OCI-LY1 (cell line): ENCODE measurements at regions not wholly inside any gene's neighbourhood (a gene's known extent, or its start where the extent isn't known, plus 50 kb on each side); places are given as distances from the start of the nearest gene placed in this dataset.

Experiments used
- H2AFZ ChIP-seq: fragments of 200-600 bp; sonication (generic), shearing (Covaris generic); 2 replicates; pipeline ENCODE4 v1.6.0; 2014; ENCODE audit warnings: antibody characterized with exemption, mild to moderate bottlenecking, low read length
- H3F3A ChIP-seq: fragments of 200-600 bp; sonication (generic), shearing (Covaris generic); 2 replicates; pipeline ENCODE4 v1.6.0; 2014; ENCODE audit warnings: mild to moderate bottlenecking, antibody characterized with exemption, low read length, moderate library complexity; ENCODE audit not compliant: insufficient read depth
- H3K27ac ChIP-seq: fragments of 200-600 bp; sonication (generic); 2 replicates; pipeline ENCODE4 v1.5.1; 2014; ENCODE audit warnings: low read length, mixed run types, mild to moderate bottlenecking, low read depth; ENCODE audit not compliant: poor library complexity, severe bottlenecking
- H3K27me3 ChIP-seq: fragments of 200-600 bp; sonication (generic); 2 replicates; pipeline ENCODE4 v1.6.0; 2014; ENCODE audit warnings: antibody characterized with exemption, mild to moderate bottlenecking, low read length, moderate library complexity; ENCODE audit not compliant: insufficient read depth
- H3K36me3 ChIP-seq: fragments of 200-600 bp; sonication (generic); 2 replicates; pipeline ENCODE4 v1.6.1; 2014; ENCODE audit warnings: mild to moderate bottlenecking, antibody characterized with exemption, low read length, moderate library complexity, mixed read lengths; ENCODE audit not compliant: insufficient read depth
- H3K4me1 ChIP-seq: fragments of 200-600 bp; sonication (generic); 2 replicates; pipeline ENCODE4 v1.5.1; 2014; ENCODE audit warnings: mild to moderate bottlenecking, low read length, moderate library complexity; ENCODE audit not compliant: insufficient read depth, severe bottlenecking
- H3K4me2 ChIP-seq: fragments of 200-600 bp; sonication (generic), shearing (Covaris generic); 2 replicates; pipeline ENCODE4 v1.6.1; 2014; ENCODE audit warnings: low read length
- H3K4me3 ChIP-seq: fragments of 200-600 bp; sonication (generic); 2 replicates; pipeline ENCODE4 v1.5.1; 2014; ENCODE audit warnings: low read length, low read depth, mild to moderate bottlenecking, mixed read lengths; ENCODE audit not compliant: poor library complexity, severe bottlenecking
- H3K79me2 ChIP-seq: fragments of 200-600 bp; shearing (Covaris generic); 2 replicates; pipeline ENCODE4 v1.6.1; 2016; ENCODE audit warnings: mixed run types, low read length, mixed read lengths; ENCODE audit not compliant: insufficient read depth
- H3K9ac ChIP-seq: fragments of 200-600 bp; sonication (generic), shearing (Covaris generic); 2 replicates; pipeline ENCODE4 v1.6.1; 2014; ENCODE audit warnings: mild to moderate bottlenecking, low read length, mixed read lengths
- H3K9me2 ChIP-seq: fragments of 200-600 bp; sonication (generic), shearing (Covaris generic); 2 replicates; pipeline ENCODE4 v1.6.1; 2014; ENCODE audit warnings: low read depth, mild to moderate bottlenecking, low read length, mixed read lengths
- H3K9me3 ChIP-seq: fragments of 200-600 bp; shearing (Covaris generic); 2 replicates; pipeline ENCODE4 v1.6.1; 2014; ENCODE audit warnings: low read length, mixed read lengths
- H4K20me1 ChIP-seq: fragments of 200-600 bp; sonication (generic), shearing (Covaris generic); 2 replicates; pipeline ENCODE4 v1.6.0; 2016; ENCODE audit warnings: mild to moderate bottlenecking, low read length; ENCODE audit not compliant: insufficient read depth
- CTCF ChIP-seq: fragments of 200-600 bp; sonication (generic), shearing (Covaris generic); IDR thresholded peaks from 2 replicates; pipeline ENCODE4 v1.5.1; 2017; ENCODE audit warnings: mild to moderate bottlenecking, antibody characterized with exemption, low read length, moderate library complexity, mixed read lengths
- EZH2 ChIP-seq: fragments of 200-600 bp; sonication (generic), shearing (Covaris generic); IDR thresholded peaks from 2 replicates; pipeline ENCODE4 v1.8.0; 2017; ENCODE audit warnings: borderline replicate concordance, mixed run types, mild to moderate bottlenecking, antibody characterized with exemption, low read length, moderate library complexity, mixed read lengths

GRCh38 chr7:41183741-41184140 is 519.1 kb downstream of the INHBA start:
- no peaks in the 10 kb centered on the region for H3K27me3 ChIP-seq
- no peaks in the 10 kb centered on the region for H3K79me2 ChIP-seq
- no peak overlapping the region for H3K4me3 ChIP-seq
- H2AFZ ChIP-seq = no peak overlapping the region
- no peak for TF ChIP-seq EZH2
- TF ChIP-seq CTCF = no peak
- no peak overlapping the region for H3K4me2 ChIP-seq
- H3K9me2 ChIP-seq = no peaks in the 10 kb centered on the region
- H3F3A ChIP-seq = no peaks in the 10 kb centered on the region
- H4K20me1 ChIP-seq = no peaks in the 10 kb centered on the region
- no peaks in the 10 kb centered on the region for H3K9me3 ChIP-seq
- H3K4me1 ChIP-seq = peaks cover 5% of the 10 kb centered on the region
- H3K9ac ChIP-seq = no peak overlapping the region
- no peak overlapping the region for H3K27ac ChIP-seq
- H3K36me3 ChIP-seq = no peaks in the 10 kb centered on the region

GRCh38 chr7:41182782-41183181 is 520.1 kb downstream of the INHBA start:
- Histone ChIP-seq H3K27ac (no peak overlapping the region), H2AFZ (no peak overlapping the region), H3K4me1 (peaks cover 5% of the 10 kb centered on the region), H3K9ac (no peak overlapping the region), H3K27me3 (no peaks in the 10 kb centered on the region), H3K9me3 (no peaks in the 10 kb centered on the region), H3F3A (no peaks in the 10 kb centered on the region), H3K36me3 (no peaks in the 10 kb centered on the region), H3K79me2 (no peaks in the 10 kb centered on the region), H4K20me1 (no peaks in the 10 kb centered on the region), H3K4me2 (no peak overlapping the region), H3K9me2 (no peaks in the 10 kb centered on the region), H3K4me3 (no peak overlapping the region)
- TF ChIP-seq CTCF (no peak), EZH2 (no peak)

- Histone ChIP-seq H3K4me3 (no peak overlapping the region), H3K27ac (no peak overlapping the region), H2AFZ (no peak overlapping the region), H3K36me3 (no peaks in the 10 kb centered on the region), H4K20me1 (no peaks in the 10 kb centered on the region), H3K9ac (no peak overlapping the region), H3K4me2 (no peak overlapping the region), H3K27me3 (no peaks in the 10 kb centered on the region), H3K79me2 (no peaks in the 10 kb centered on the region), H3K9me2 (no peaks in the 10 kb centered on the region), H3K4me1 (no peaks in the 10 kb centered on the region), H3K9me3 (no peaks in the 10 kb centered on the region), H3F3A (no peaks in the 10 kb centered on the region)
- TF ChIP-seq CTCF (no peak), EZH2 (no peak)
Observed at GRCh38 chr7:41175435-41175834, 527.5 kb downstream of the INHBA start.
